A549 (cell line): ENCODE measurements at regions not wholly inside any gene's neighbourhood (a gene's known extent, or its start where the extent isn't known, plus 50 kb on each side); places are given as distances from the start of the nearest gene placed in this dataset.
A peak's percentile ranks its signal among the peaks of the same experiment; 100 is the strongest.

Experiments used
- ATAC-seq, 2 experiments: fragments of 200-7000 bp in 1 of 2; fragments of >200 bp in 1 of 2; cut with Nextera tagmentation in 1 of 2; cut with Tn5 transposase in 1 of 2; 3 replicates each; pipeline versions ENCODE4 v1.8.0 to v1.9.1; 2018 to 2020; ENCODE audit warnings: mild to moderate bottlenecking in 1 of 2, moderate library complexity in 1 of 2
- CTCF ChIA-PET: fragments of 300-600 bp; sonication (Branson Sonifier 250); formaldehyde crosslinking; extraction: SDS; loops from one replicate; lab custom pipeline; 2021; ENCODE audit warnings: antibody characterized with exemption, inconsistent platforms; lab: Yijun Ruan, JAX
- POLR2A ChIA-PET: fragments of 350-600 bp; formaldehyde crosslinking; extraction: SDS; loops from one replicate; lab custom pipeline; 2021; ENCODE audit warnings: antibody characterized with exemption, inconsistent platforms; lab: Yijun Ruan, JAX
- DNase-seq, 2 experiments: peaks; one replicate each; pipeline versions ENCODE4 v3.0.0 to v3.0.0-alpha.2; 2011 to 2016; ENCODE audit warnings: low read depth in 1 of 2, low spot score in 1 of 2
- FAIRE-seq: peaks from 2 replicates; lab custom pipeline; 2011; peaks lifted over from hg19 to GRCh38; lab: Jason Lieb, UNC
- H3K27ac ChIP-seq, 2 experiments: fragments of >200 bp; sonication (Bioruptor Twin); formaldehyde crosslinking; 3 replicates each; pipeline ENCODE4 v1.5.1; 2016 to 2017
- H3K4me1 ChIP-seq: fragments of >200 bp; sonication (Bioruptor Twin); formaldehyde crosslinking; 3 replicates; pipeline ENCODE4 v1.6.1; 2016
- H3K4me2 ChIP-seq: fragments of >200 bp; sonication (Bioruptor Twin); formaldehyde crosslinking; 3 replicates; pipeline ENCODE4 v1.6.1; 2016
- H3K4me3 ChIP-seq: fragments of >200 bp; sonication (Bioruptor Twin); formaldehyde crosslinking; 3 replicates; pipeline ENCODE4 v1.5.1; 2016
- H3K9me3 ChIP-seq: fragments of >200 bp; sonication (Bioruptor Twin); formaldehyde crosslinking; 3 replicates; pipeline ENCODE4 v1.6.1; 2016
- BHLHE40 ChIP-seq: IDR thresholded peaks from 2 replicates; pipeline ENCODE4 v1.6.1; 2012; ENCODE audit warnings: low read depth, low read length, inconsistent platforms
- CBX8 ChIP-seq: fragments of 200-600 bp; sonication (generic); IDR thresholded peaks from 2 replicates; pipeline ENCODE4 v1.6.1; 2016
- CHD2 ChIP-seq: fragments of 150-350 bp; IDR thresholded peaks from 2 replicates; pipeline ENCODE4 v1.6.1; 2014; ENCODE audit warnings: low read length; ENCODE audit not compliant: partially characterized antibody
- CTCF ChIP-seq: fragments of >200 bp; sonication (Bioruptor Twin); formaldehyde crosslinking; IDR thresholded peaks from 3 replicates; pipeline ENCODE4 v1.5.1; 2016
- EP300 ChIP-seq, 2 experiments: fragments of >200 bp; sonication (Bioruptor Twin); formaldehyde crosslinking; IDR thresholded peaks; 2 replicates in 1 of 2; 3 replicates in 1 of 2; pipeline ENCODE4 v1.6.1; 2016 to 2017
- FOSL2 ChIP-seq, 2 experiments: fragments of 450-650 bp in 1 of 2; fragments of >200 bp in 1 of 2; sonication (Bioruptor Twin) in 1 of 2; formaldehyde crosslinking; IDR thresholded peaks; 2 replicates each; pipeline versions ENCODE4 v1.5.0 to v1.6.1; 2016 to 2020; ENCODE audit warnings: mild to moderate bottlenecking in 1 of 2, moderate library complexity in 1 of 2
- FOXS1 ChIP-seq: fragments of 250-450 bp; sonication (Bioruptor Pico); IDR thresholded peaks from 2 replicates; pipeline ENCODE4 v1.5.0; 2020; ENCODE audit warnings: mild to moderate bottlenecking, moderate library complexity
- GATA3 ChIP-seq: IDR thresholded peaks from 2 replicates; pipeline ENCODE4 v1.6.1; 2012; ENCODE audit warnings: borderline replicate concordance
- HOXA7 ChIP-seq: fragments of 250-450 bp; sonication (Bioruptor Pico); IDR thresholded peaks from 2 replicates; pipeline ENCODE4 v1.5.0; 2020; ENCODE audit warnings: mild to moderate bottlenecking, moderate library complexity
- HOXB5 ChIP-seq: fragments of 250-450 bp; sonication (Bioruptor Pico); IDR thresholded peaks from 2 replicates; pipeline ENCODE4 v1.5.0; 2020; ENCODE audit warnings: mild to moderate bottlenecking, moderate library complexity
- JUN ChIP-seq, 2 experiments: fragments of >200 bp; sonication (Bioruptor Twin); formaldehyde crosslinking; IDR thresholded peaks; 2 replicates in 1 of 2; 3 replicates in 1 of 2; pipeline ENCODE4 v1.6.1; 2016 to 2017
- JUNB ChIP-seq: fragments of >200 bp; sonication (Bioruptor Twin); formaldehyde crosslinking; IDR thresholded peaks from 2 replicates; pipeline ENCODE4 v1.6.1; 2016
- RAD21 ChIP-seq, 2 experiments: fragments of >200 bp in 1 of 2; sonication (Bioruptor Twin) in 1 of 2; formaldehyde crosslinking in 1 of 2; IDR thresholded peaks in 1 of 2; conservative IDR thresholded peaks in 1 of 2; 2 replicates in 1 of 2; 3 replicates in 1 of 2; pipeline ENCODE4 v1.6.1; 2012 to 2018; ENCODE audit warnings: inconsistent platforms in 1 of 2
- RCOR1 ChIP-seq: fragments of 150-350 bp; IDR thresholded peaks from 2 replicates; pipeline ENCODE4 v1.6.1; 2014; ENCODE audit warnings: antibody characterized with exemption, low read length, low read depth
- RNF2 ChIP-seq: fragments of 200-600 bp; sonication (generic); IDR thresholded peaks from 2 replicates; pipeline ENCODE4 v1.6.1; 2016; ENCODE audit warnings: low read depth, mild to moderate bottlenecking, antibody characterized with exemption, moderate library complexity, borderline replicate concordance
- SMC3 ChIP-seq: fragments of >200 bp; sonication (Bioruptor Twin); formaldehyde crosslinking; IDR thresholded peaks from 3 replicates; pipeline ENCODE4 v1.6.1; 2018; ENCODE audit warnings: inconsistent platforms
- SREBF2 ChIP-seq: fragments of 450-650 bp; IDR thresholded peaks from 2 replicates; pipeline ENCODE4 v1.6.1; 2014; ENCODE audit warnings: mild to moderate bottlenecking, moderate library complexity
- WGBS: methylation state at CpG from one replicate; pipeline ENCODE4 v1.1.6; 2017; ENCODE audit errors: missing lambda C conversion rate; 5-methylcytosine and 5-hydroxymethylcytosine counted together
- TF ChIP-seq, protein P1 (sequence below): fragments of 450-650 bp; IDR thresholded peaks from 2 replicates; pipeline ENCODE4 v1.6.1; 2014; ENCODE audit warnings: antibody characterized with exemption
- TF ChIP-seq, protein P2 (sequence below): fragments of 150-350 bp; IDR thresholded peaks from 2 replicates; pipeline ENCODE4 v1.6.1; 2014; ENCODE audit warnings: low read depth, mild to moderate bottlenecking, low read length
- TF ChIP-seq, protein P3 (sequence below): fragments of >200 bp; sonication (Bioruptor Twin); formaldehyde crosslinking; IDR thresholded peaks from 3 replicates; pipeline ENCODE4 v1.6.1; 2016

- Histone ChIP-seq H3K4me2 (no peak overlapping the region), H3K4me1 (peaks cover 15% of the 10 kb centered on the region; the same call in 2 of the 3 replicates), H3K27ac (peak overlapping the region in 1 of 2 experiments; percentile 43; a peak in 1 of 6 replicates), H3K4me3 (no peak overlapping the region)
- DNase-seq (no peak), ATAC-seq (no peak)
- ChIA-PET POLR2A (no interaction called here), CTCF (interaction anchor here (0.9 kb wide), 1 partner anchor 33 kb away, joined by 3 read pairs; no protein-coding TSS in a partner anchor)
- no peak for TF ChIP-seq SREBF2
- no peak for TF ChIP-seq FOXS1 (CRISPR knock-in tag)
- TF ChIP-seq FOSL2 (IDR thresholded peaks at IDR 0.05) = no peak
- TF ChIP-seq FOSL2 (CRISPR knock-in tag; IDR thresholded peaks at IDR 0.05) = no peak
- TF ChIP-seq, protein P1, sequence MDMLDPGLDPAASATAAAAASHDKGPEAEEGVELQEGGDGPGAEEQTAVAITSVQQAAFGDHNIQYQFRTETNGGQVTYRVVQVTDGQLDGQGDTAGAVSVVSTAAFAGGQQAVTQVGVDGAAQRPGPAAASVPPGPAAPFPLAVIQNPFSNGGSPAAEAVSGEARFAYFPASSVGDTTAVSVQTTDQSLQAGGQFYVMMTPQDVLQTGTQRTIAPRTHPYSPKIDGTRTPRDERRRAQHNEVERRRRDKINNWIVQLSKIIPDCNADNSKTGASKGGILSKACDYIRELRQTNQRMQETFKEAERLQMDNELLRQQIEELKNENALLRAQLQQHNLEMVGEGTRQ = no peak
- no peak for TF ChIP-seq CHD2
- TF ChIP-seq CBX8 = no peak
- TF ChIP-seq RNF2 = no peak
- no peak for TF ChIP-seq CTCF
- TF ChIP-seq JUN (IDR thresholded peaks at IDR 0.05) = no peak
- TF ChIP-seq HOXA7 (CRISPR knock-in tag) = no peak
- TF ChIP-seq BHLHE40 = no peak
- TF ChIP-seq RCOR1 = no peak
- TF ChIP-seq, all 56 proteins: peak for 0
- no peak for FAIRE-seq
- WGBS = 84% methylated on average over 1 of the region's 1 CpG
- peaks cover 4% of the 10 kb centered on the region; the same call in 2 of the 3 replicates for H3K9me3 ChIP-seq
These were observed 279.9 kb downstream of the SLITRK6 start for GRCh38 chr13:85519363-85519762.

- DNase-seq (peak in 1 of 2 experiments; percentile 79), ATAC-seq (peak in 1 of 2 experiments; percentile 66; a peak in 3 of 6 replicates), FAIRE-seq (no peak)
- Histone ChIP-seq H3K9me3 (peaks cover 4% of the 10 kb centered on the region; the same call in 2 of the 3 replicates), H3K4me1 (peaks cover 44% of the 10 kb centered on the region), H3K4me3 (no peak overlapping the region), H3K27ac (peak overlapping the region; percentile 47 to 72), H3K4me2 (peak overlapping the region; percentile 83)
- CTCF ChIA-PET = no interaction called here
- 3% methylated on average over 7 of the region's 7 CpGs for WGBS
- POLR2A ChIA-PET = no interaction called here
- TF ChIP-seq, protein P2, sequence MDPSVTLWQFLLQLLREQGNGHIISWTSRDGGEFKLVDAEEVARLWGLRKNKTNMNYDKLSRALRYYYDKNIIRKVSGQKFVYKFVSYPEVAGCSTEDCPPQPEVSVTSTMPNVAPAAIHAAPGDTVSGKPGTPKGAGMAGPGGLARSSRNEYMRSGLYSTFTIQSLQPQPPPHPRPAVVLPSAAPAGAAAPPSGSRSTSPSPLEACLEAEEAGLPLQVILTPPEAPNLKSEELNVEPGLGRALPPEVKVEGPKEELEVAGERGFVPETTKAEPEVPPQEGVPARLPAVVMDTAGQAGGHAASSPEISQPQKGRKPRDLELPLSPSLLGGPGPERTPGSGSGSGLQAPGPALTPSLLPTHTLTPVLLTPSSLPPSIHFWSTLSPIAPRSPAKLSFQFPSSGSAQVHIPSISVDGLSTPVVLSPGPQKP = no peak
- TF ChIP-seq SMC3 (0 out of 3 replicates have a peak, but pooled peaks have one; percentile 7), RAD21 (conservative IDR thresholded peaks at IDR 0.05 in 1 of 2, IDR thresholded peaks at IDR 0.05 in 1 of 2) (0 out of 5 replicates have a peak, but pooled peaks of 1 of the 2 experiments have one; percentile 24), GATA3 (peak; percentile 88), HOXB5 (CRISPR knock-in tag) (no peak), JUNB (0 out of 2 replicates have a peak, but pooled peaks have one; percentile 38), EP300 (IDR thresholded peaks at IDR 0.05) (peak; percentile 14 to 38; a peak in 2 of 5 replicates)
- TF ChIP-seq, protein P3, sequence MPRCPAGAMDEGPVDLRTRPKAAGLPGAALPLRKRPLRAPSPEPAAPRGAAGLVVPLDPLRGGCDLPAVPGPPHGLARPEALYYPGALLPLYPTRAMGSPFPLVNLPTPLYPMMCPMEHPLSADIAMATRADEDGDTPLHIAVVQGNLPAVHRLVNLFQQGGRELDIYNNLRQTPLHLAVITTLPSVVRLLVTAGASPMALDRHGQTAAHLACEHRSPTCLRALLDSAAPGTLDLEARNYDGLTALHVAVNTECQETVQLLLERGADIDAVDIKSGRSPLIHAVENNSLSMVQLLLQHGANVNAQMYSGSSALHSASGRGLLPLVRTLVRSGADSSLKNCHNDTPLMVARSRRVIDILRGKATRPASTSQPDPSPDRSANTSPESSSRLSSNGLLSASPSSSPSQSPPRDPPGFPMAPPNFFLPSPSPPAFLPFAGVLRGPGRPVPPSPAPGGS = 0 out of 3 replicates have a peak, but pooled peaks have one; percentile 19
These were observed 286.8 kb downstream of the SLITRK6 start for GRCh38 chr13:85512421-85512820.
